Activated CD4-positive, alpha-beta T cell treated with anti-CD3 and anti-CD28 coated beads, Interleukin-2, amount 50 U/mL, for 48 hours (primary cell): ENCODE measurements at regions not wholly inside any gene's neighbourhood (a gene's known extent, or its start where the extent isn't known, plus 50 kb on each side); places are given as distances from the start of the nearest gene placed in this dataset.
"Not testable (repeated sequence)": the region's sequence is repeated elsewhere in the genome, so short reads cannot be mapped to it uniquely, and the experiment has no call there.

Experiments used
- DNase-seq, 2 experiments: peaks; one replicate each; pipeline ENCODE4 v3.0.0-alpha.2; 2020

DNA sequence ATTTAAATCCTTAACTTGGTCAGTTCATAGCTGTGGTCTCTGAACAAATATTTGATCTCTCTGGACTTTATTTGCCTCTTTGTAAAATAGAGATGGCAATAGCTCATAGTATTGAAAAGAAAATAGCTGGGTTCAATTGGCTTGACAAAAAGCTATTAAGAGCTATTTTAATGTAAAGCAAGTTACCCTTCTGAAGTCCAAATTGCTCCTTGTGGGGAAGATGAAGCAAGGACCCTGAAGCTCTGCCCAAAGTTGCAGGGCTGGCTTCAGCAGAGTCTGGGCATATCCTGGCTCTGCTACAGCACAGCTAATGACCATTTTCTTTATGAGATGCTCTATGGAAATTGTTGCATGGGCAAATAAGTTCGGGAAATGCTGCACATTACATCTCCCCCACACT, 484.5 kb downstream of the TDRD3 start:
- DNase-seq: no peak

DNA sequence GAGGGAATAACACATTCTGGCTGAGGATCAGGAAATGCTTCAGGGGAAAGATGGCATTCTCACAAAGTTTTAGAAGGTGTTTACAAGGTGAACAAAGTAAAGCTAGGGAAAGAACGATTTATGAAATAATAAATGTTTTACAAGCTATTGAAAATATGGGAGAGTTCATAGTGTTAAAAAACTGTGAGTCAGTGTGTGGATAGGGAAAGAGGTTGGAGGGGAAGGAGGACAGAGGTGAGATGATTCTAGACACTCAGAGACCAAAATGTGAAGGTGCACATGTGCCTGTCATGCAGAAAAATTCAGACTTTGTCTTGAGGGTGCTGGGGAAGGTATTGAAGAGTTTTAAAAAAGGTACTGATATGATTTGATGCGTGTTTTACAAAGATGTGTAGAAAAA, 476.1 kb downstream of the TDRD3 start:
- no peak for DNase-seq

DNA sequence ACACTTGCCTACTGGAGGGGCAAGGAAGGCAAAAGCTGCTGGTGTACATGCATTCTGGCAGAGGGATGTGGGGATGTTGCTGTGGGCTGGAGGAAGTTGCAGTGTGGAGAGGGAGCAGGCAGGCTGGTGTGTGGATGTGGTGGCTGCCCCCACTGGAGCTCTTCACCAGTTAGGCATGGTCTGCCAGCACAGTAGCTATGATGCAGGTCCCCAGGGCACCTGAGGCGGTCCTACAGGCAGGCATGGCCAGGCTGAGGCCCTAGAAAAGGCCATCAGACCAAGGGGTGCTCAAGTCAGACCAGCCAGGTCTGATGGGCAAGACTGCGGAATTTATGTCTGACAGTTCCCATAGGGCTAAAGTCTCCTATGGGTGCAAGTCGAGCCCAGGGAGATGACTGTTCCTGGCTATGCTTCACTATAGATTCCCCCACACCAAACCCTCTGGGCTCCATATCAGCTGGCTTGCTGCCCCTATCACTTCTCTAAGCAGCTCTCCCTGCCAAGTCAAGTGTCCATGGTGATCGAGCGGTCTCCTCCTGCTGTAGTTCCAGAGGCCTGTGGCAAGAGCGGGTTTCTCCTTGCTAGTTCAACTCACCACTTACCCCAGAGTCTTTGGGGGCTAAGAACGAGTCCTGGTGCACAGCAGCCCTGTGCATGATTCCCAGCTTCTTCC, 473.1 kb downstream of the TDRD3 start:
- DNase-seq: no peak

DNA sequence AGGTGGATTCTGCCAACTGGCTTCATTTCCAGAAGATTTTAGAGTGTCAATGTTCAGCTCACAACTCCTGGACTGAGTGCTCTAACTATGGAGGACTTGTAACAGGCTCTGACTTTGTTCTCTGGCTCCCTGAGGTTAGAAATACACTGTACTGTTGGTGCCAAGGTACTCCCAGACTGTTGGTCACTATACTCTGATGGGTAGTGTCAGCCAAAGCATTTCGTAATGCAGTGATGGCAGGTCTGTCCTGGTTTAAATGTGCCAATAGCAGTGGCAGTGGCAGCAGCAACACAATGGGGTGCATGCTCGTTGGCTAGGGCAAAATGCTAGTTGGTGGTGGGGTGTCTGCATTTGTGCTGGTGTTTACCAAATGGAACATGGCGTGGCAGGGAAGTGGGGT, 472.2 kb downstream of the TDRD3 start:
- no peak for DNase-seq

DNA sequence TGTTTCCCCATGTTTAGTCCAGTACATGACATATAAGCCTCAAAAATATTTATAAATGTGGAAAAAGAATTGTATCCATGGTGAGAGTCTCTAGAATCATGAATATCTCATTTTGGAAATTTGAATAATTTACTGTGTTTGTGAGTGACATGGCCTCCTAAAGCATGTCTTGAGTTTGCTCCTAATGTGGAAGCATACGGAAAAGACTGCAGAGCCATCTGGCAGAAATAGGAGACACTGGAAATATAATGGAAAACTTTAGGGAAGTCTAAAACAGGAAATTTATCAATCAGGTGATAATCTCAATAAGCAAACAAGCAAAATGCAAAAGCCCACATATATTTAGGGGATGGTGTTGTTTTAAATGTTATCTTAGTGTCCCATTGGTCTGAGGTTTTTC, 465.0 kb downstream of the TDRD3 start:
- DNase-seq: no peak

DNA sequence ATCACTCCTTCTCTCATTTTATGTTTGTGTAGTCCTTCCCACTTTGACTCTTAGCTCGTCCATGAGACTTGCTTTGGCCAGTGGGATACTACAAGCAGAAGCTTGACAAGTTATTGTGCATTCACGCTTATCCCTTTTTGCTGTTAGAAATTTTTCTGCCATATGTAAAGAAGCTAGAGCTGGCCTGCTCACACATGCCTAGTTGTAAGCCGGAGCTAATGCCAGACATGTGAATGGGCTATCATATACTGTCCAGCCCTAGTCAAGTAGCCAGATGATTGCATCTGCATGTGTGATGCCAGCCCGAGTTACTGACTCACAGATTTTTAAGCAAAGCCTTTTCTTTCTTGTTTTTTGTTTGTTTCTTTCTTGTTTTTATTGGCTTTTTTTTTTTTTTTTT, 460.7 kb downstream of the TDRD3 start:
- no peak for DNase-seq

DNA sequence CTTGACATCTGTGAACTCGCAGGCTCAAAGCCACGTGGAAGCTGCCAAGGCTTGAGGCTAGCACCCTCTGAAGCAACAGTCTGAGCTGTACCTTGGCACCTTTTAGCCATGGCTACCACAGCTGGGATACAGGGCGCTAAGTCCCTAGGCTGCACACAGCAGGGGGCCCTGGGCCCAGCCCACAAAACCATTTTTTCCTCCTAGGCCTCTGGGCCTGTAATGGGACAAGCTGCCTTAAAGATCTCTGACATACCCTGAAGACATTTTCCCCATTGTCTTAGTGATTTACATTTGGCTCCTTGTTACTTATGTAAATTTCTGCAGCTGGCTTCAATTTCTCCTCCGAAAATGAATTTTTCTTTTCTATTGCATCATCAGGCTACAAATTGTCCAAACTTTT, 455.9 kb downstream of the TDRD3 start:
- DNase-seq: no peak

DNA sequence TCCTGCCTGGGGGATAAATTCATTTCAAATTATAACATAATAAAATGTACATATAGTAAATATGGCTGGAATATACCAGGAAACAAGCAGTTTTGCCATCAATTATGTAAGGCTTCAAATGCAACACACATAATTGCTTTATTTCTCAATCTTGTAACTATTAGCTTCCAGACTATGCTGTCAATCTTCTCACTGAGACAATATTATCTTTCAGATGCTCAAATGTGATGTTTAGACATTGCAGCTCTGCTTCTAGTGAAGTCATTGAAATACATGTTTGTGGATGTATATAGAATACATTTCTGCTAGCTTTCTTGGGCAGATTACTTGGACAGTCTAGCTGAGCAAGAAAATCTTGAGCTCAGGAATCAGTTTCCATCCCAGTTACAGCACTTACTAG, 454.4 kb downstream of the TDRD3 start:
- DNase-seq: no peak

DNA sequence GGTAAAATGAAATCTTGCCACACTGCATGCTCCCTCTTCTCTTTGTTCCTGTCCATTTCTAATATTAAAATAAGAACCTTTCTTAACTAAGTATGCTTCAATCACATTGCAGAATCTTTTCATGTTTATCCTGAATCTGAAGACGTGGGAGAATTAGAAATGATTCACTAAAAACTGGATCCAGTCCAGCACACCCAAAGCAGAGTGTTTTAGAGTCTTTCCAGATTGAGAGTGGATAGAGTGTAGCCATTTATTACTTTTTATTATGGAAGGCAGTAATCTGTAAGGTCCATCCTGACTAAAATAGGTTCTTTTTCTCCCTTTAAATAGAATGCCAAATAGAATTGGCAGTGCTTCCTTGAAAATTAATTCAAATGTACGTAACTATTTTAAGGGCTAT, 453.5 kb downstream of the TDRD3 start:
- no peak for DNase-seq

DNA sequence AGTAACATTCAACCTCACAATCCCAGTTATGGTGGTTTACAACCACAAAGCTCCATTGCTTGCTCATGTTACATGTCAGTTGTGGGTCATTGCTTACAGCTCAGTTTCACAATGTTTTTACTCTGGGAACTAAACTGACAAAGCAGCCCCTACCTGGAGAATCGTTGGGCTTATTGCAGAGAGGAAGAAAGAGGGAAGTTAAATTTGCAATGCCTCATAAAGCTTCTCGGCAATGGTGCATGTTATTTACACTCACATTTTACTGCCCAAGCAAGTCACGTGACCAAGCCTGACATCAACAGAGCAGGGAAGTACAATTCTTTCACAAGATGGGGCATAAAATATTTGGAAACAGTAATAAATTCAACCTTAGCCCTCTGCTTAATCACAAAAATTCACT, 441.6 kb downstream of the TDRD3 start:
- no peak for DNase-seq

DNA sequence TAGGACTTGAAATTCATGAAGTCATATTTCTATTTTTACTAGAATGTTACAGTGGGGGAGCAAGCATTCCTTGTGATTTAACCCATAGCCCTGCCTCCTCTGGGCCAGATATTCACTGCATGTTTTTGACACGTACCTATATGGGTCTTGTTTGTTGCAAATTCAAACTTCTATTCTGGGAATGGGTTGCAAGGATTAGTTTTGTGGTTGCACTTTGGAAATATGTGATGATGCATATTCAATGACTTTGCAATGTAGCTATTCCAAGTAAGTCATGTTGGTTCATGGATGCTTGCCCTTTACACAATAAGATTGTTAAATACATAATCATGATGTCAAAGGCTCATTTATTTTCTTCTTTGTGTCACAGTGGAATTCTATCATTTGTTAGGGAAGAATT, 440.8 kb downstream of the TDRD3 start:
- DNase-seq: no peak

DNA sequence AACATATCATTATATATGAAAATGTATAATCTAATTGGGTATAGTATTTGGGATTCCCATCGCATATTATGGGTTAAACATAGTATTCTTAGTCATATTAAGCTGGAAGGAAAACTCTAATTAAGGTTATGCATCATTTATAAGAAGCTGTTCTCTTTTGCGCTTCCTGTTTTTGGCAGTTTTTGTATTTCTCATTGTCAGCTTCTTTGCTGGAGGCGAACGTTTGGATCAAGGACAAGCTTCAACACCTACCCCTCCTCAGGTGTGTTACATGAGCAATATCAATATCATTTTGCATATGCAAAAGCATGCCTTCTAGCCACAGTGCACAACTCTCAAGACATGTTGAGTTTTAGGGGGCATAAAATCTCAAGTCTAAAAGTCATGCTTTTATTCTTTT, 439.8 kb downstream of the TDRD3 start:
- no peak for DNase-seq

DNA sequence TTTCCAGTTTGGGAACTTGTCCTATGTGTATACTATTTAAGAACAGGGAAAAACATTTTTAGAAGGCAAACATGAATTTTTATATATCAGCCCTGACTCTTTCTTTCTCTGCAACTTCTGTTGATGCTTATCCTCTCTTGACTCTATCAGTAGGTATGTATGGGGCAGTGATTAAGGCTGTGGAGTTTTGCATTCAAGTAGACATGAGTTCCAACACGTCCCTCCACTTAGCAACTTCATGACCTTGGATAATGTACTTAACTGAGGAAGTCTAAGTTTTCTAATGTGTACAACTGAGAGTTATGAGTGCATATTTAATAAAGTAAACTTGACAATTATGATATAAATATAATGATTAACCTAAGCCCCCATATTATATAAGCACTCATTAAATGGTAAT, 414.6 kb downstream of the TDRD3 start:
- DNase-seq: no peak

DNA sequence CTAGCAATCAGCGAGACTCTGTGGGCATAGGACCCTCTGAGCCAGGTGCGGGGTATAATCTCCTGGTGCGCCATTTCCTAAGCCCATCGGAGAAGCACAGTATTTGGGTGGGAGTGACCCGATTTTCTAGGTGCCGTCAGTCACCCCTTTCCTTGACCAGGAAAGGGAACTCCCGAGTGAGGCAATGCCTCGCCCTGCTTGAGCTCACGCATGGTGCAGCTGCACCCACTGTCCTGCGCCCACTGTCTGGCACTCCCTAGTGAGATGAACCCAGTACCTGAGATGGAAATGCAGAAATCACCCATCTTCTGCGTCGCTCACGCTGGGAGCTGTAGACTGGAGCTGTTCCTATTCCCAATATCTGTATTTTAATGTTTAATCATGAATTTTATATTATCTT, 408.6 kb downstream of the TDRD3 start:
- not testable (repeated sequence) for DNase-seq

DNA sequence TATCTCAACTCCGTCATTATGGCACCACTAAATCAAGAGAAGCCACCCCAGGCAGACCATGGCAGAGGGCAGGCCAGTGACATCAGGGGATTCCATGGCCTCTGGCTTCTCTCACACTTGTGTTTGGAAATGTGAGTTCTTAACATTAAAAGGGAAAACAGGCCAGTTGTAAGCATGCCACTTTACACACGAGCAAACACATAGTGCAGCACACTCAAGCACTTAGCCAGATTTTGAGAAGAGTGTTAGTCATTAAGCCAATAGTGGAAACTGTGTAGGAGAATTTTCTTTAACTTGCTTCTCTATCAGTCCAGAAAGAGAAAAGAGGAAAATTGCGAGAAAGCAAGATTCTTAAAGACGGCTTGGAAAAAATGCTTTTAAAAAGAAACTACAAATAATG, 401.5 kb downstream of the TDRD3 start:
- DNase-seq: no peak

DNA sequence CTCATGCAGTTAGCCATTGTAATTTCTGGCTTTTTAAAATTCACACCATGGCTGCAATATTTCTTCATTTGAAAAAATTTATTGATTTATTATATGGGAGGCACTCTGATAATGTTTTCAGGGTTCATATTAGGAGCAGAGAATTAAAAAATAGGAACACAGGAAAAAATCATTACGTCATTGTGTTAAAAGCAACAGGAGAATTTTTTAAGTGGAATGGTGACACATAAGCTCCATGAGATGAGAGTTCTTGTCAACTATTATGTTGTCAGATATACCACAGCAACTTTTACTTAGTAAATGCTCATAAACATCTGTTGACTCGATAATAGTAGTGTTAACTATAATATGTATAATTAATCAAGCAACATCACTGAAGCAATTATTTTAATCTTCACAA, 400.1 kb downstream of the TDRD3 start:
- no peak for DNase-seq

DNA sequence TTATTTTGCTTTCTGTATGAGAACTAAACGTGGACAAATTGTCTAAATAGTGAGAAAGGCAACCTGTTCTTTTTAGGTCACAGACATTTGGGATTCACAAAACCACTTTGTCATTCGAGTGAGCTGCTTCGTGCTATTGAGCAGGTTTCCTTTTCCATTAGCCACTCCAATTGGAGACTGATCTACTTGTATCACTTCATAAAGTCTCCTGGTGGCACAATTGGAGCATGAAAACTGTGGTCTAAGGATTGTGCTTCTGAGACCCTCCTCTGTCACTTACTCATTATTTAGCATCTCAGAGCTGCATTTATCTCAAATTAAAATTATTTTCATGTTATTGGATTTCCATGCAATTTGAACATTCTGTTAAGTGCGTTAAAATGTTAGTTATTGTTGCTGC, 397.7 kb downstream of the TDRD3 start:
- DNase-seq: no peak

DNA sequence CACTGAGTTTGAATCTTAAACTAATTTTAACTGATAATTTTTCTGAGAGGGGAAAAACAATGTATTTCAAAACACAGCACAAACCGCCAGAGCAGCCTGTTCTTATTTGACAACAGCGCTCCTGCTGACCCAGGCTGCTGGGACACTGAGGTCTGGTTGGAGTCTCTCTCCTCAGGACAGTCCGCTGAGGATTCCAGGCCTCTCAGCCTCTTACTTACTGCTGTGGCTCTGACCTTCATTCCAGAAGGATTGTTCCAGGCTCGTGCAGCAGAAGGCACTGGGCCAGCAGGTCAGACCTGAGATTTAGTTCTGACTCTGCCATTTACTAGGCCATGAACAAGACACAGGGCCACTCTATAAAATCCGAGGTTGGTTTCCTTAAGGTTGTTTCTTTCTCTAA, 393.6 kb downstream of the TDRD3 start:
- DNase-seq: no peak

DNA sequence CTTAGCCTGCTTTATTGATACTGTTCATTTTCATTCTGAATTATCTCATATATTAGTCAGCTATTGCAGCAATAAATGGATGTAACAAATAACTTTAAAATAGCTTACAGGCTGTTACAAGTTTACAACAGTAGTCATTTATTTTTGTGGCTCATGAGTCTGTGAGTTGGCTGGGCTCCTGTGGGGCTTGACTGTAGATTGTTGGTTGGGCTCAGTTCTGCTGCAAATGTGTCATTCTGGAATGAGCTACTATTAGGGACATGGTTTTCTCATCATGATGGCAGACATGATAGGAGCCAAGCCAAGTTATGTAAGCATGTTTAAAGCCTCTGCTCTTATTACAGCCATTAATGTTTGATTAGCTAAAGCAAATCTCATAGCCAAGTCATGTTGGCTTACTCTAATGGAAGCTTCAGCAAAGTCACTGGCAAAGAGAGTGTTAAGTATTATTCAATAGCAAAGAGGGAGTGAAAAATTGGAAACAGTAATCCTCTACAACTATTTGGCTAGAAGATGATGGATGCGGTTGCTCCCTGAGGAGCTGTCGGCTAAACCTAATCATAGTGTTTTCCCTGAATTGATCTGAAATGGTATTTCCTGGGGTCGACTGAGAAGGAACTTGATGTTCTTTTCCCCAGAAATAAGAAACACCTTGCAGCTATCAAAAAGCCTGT, 391.3 kb downstream of the TDRD3 start:
- DNase-seq: no peak

DNA sequence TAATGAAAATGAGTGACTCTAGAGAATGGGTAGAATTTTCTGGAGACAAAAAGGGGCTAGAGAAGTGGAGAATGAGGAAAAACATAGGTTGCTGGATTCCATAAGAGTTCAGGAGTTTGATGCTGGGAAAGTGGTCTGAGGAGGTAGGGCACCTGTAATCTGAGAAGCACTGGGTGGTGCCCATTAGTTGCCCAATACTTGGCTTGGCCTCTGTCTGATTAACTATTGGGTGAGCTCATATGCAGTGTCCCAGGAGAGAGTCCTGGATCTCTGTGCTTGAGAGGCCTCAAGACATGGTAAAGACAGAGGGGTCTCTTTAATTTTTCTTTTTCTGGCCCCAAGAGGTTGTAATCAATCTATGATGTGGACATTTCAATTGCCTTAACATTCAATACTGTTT, 390.1 kb downstream of the TDRD3 start:
- no peak for DNase-seq

DNA sequence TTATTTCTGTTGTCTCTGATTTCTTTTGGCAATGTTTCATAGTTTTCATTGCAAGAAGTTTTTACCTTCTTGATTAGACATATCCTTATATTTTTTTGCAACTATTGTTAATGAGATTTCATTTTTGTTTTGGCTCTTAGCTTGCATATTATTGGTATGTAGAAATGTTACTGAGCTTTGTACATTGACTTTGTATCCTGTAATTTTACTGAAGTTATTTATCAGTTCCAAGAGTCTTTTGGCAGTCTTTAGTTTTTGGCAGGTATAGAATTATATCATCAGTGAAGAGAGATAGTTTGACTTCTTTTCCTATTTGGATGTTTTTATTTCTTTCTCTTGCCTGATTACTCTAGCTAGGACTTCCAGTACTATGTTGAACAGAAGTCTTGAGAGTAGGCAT, 375.7 kb downstream of the TDRD3 start:
- no peak for DNase-seq

DNA sequence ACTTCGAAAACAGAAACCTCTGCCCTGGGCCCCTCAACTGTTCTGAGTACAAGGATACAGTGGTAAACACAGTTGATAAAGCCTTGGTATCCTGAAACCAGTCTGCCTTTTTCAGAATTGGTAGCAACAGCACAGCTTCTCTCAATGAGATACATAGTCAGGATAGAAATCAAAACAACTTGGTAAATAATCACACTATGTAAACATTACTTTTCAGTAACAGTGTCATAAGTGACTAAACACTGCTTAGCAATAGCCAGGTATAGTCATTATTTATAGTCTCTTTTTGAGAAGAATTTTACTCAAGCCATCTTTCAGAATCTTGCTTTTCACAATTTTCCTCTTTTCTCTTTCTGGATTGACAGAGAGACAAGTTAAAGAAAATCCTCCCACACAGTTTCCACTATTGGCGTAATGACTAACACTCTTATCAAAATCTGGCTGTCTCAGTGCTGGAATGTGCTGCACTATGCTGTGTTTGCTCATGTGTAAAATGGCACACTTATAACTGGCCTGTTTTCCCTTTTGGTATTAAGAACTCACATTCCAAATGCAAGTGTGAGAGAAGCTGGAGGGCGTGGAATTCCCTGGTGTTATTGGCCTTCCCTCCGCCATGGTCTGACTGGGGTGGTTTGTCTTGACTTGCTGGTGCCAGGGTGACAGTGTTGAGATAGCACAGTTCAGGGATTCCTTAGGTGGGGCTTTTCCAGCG, 368.8 kb downstream of the TDRD3 start:
- DNase-seq: no peak

DNA sequence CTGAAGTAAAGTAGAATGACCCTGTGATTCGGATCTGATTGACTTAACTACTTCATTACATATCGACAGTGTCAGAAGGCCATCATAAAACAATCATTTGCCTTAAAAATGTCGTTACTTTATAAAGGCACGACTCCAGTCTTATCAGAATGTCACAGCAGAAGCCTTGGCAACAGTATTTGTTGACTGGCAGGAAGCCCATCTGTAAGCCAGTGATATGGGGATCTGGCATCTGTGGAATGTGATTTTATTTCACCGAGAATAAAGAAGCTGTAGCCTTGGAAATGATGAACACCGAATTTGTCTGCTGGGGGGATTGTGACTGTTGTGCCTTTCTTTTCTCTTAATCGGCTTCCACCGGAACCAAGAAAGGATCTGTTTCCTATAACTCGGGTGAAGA, 362.5 kb downstream of the TDRD3 start:
- DNase-seq: no peak

DNA sequence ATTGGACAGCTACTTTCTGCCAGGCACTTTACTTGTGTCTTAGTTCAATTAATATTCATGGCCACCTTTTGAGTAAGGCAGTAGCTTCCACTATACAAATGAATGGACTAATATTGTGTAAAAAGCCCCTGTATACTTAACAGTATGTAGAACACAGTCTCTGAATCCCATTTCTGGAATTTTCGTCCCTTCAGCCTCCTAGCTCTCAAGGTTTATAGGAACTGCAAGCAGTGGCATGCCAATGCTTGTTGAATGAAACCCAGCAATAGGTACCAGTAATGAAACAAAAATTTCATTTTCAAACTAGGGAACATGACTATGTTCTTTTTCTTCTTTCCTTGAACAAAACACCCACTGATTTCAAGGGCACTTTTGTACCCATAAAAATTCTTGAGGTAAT, 361.6 kb downstream of the TDRD3 start:
- no peak for DNase-seq
